ENCODE measurements at regions not wholly inside any gene's neighbourhood (a gene's known extent, or its start where the extent isn't known, plus 50 kb on each side); places are given as distances from the start of the nearest gene placed in this dataset.

DNA sequence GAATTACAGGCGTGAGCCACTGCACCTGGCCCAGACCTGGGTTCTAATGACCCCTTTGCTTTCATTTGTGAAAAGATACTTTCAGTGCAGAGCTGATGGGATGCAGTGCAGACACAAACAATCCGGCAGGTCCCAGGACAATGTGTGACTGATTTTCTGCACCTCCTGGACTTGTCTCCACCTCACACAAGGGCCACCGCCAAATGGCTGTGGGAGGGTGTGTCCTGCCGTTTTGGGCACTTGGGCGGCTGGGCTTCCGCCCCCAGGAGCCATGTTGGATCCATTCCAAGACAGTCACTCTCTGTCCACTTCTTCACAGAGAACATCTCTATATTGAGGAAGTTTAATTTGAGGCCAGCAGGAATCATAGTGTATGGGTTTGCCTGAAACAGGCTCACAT is 112.3 kb upstream of the ZNF507 start:
- no peak for TF ChIP-seq EZH2phosphoT487 (IDR thresholded peaks at IDR 0.05; ENCODE audit: low read depth)
- TF ChIP-seq, protein P1, sequence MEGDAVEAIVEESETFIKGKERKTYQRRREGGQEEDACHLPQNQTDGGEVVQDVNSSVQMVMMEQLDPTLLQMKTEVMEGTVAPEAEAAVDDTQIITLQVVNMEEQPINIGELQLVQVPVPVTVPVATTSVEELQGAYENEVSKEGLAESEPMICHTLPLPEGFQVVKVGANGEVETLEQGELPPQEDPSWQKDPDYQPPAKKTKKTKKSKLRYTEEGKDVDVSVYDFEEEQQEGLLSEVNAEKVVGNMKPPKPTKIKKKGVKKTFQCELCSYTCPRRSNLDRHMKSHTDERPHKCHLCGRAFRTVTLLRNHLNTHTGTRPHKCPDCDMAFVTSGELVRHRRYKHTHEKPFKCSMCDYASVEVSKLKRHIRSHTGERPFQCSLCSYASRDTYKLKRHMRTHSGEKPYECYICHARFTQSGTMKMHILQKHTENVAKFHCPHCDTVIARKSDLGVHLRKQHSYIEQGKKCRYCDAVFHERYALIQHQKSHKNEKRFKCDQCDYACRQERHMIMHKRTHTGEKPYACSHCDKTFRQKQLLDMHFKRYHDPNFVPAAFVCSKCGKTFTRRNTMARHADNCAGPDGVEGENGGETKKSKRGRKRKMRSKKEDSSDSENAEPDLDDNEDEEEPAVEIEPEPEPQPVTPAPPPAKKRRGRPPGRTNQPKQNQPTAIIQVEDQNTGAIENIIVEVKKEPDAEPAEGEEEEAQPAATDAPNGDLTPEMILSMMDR (IDR thresholded peaks at IDR 0.05; ENCODE audit: low read depth, low read length) = no peak

Measured in OCI-LY3 (cell line).